HG03378 (cell line): ENCODE measurements at regions not wholly inside any gene's neighbourhood (a gene's known extent, or its start where the extent isn't known, plus 50 kb on each side); places are given as distances from the start of the nearest gene placed in this dataset.
"Not testable (repeated sequence)": the region's sequence is repeated elsewhere in the genome, so short reads cannot be mapped to it uniquely, and the experiment has no call there.

Source experiments
- ATAC-seq: cut with Tn5 transposase; IDR thresholded peaks from one replicate; pipeline ENCODE4 v1.9.1; 2021; ENCODE audit warnings: mild to moderate bottlenecking, moderate library complexity; ENCODE audit not compliant: unreplicated experiment

GRCh38 chr2:90360731-90361035 is 1669.2 kb downstream of the RPIA start:
- ATAC-seq: not testable (repeated sequence)
